OCI-LY7 (cell line): ENCODE measurements at regions not wholly inside any gene's neighbourhood (a gene's known extent, or its start where the extent isn't known, plus 50 kb on each side); places are given as distances from the start of the nearest gene placed in this dataset.

Experiments
- EZH2phosphoT487 ChIP-seq: fragments of 200-600 bp; sonication (generic); IDR thresholded peaks from 2 replicates; pipeline ENCODE4 v1.6.1; 2018; ENCODE audit warnings: low read depth, borderline replicate concordance, mild to moderate bottlenecking, mixed run types, antibody characterized with exemption, low read length, moderate library complexity, mixed read lengths
- TF ChIP-seq, protein P1 (sequence below): fragments of 200-600 bp; sonication (generic); conservative IDR thresholded peaks from 2 replicates; pipeline ENCODE4 v1.5.1; 2014; ENCODE audit warnings: mild to moderate bottlenecking, antibody characterized with exemption, low read length, moderate library complexity, mixed read lengths

GRCh38 chr1:185501099-185501498 lies 184.1 kb upstream of the IVNS1ABP start:
- TF ChIP-seq, protein P1, sequence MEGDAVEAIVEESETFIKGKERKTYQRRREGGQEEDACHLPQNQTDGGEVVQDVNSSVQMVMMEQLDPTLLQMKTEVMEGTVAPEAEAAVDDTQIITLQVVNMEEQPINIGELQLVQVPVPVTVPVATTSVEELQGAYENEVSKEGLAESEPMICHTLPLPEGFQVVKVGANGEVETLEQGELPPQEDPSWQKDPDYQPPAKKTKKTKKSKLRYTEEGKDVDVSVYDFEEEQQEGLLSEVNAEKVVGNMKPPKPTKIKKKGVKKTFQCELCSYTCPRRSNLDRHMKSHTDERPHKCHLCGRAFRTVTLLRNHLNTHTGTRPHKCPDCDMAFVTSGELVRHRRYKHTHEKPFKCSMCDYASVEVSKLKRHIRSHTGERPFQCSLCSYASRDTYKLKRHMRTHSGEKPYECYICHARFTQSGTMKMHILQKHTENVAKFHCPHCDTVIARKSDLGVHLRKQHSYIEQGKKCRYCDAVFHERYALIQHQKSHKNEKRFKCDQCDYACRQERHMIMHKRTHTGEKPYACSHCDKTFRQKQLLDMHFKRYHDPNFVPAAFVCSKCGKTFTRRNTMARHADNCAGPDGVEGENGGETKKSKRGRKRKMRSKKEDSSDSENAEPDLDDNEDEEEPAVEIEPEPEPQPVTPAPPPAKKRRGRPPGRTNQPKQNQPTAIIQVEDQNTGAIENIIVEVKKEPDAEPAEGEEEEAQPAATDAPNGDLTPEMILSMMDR = no peak
- no peak for TF ChIP-seq EZH2phosphoT487
